Stimulated activated CD4-positive, alpha-beta T cell treated with anti-CD3 and anti-CD28 coated beads, Interleukin-2, amount 100 ng/mL, for 4 hours (primary cell): ENCODE measurements at regions not wholly inside any gene's neighbourhood (a gene's known extent, or its start where the extent isn't known, plus 50 kb on each side); places are given as distances from the start of the nearest gene placed in this dataset.

Experiments used
- DNase-seq: peaks from one replicate; pipeline ENCODE4 v3.0.0-alpha.2; 2020; ENCODE audit warnings: low read depth

GRCh38 chr3:59288951-59289350 is 239.1 kb upstream of the CFAP20DC start:
- no peak for DNase-seq

DNA sequence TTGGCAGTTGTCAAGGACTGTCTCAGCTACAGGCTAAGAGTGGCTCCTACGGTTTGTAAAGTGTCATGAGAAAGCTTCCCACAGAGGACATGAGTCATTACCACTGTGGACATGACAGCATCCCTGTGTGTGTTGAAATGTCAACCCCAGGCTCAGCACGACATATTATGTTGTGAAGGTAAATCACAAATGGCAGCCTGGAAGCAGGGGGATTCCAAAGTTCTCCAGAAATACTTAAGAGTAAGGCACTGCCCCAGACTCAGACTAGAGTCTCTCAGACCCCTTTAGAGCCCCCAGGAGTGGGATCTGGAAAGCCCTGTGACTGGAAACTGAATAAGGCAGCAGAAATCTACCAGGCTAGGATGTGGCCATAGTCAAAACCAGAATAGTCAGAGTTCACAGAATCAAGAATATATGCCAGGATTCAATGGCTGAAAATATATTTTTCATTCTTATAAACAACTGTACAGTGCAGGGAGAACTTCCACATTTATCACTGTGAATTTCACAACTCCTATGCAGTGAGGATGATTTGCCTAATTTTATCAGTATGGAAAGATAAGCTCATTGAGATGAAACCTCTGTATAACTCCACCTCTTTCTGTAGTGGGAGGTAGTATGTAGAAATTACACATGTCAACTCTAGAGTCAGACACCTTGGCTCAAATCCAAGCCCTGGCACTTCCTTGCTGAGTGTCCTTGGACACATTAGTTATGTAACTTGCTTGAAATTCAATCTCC is 237.1 kb upstream of the CFAP20DC start:
- no peak for DNase-seq

- no peak for DNase-seq
These were observed 235.7 kb upstream of the CFAP20DC start for GRCh38 chr3:59285560-59285959.

- no peak for DNase-seq
These were observed 235.1 kb upstream of the CFAP20DC start for GRCh38 chr3:59284926-59285325.

- no peak for DNase-seq
These were observed 230.3 kb upstream of the CFAP20DC start for GRCh38 chr3:59280113-59280512.

DNA sequence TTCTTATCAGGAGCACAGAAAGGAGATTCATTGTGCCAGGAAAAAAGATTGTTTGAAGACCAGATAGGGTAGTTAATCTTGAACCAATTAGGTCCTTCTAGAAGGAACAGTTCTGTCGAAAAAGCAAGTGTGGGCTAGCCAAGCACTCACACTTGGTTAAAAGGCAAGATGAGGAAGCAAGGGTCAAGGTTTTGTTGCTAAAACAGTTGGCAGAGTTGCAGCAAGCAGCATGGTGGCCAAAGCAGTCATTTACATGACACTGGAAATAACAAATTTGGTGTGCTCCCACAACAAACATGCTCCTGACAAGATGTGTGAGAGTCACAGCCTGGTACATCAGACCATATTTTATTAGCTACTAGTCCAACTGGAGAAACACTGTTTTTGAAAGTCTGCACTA is 228.0 kb upstream of the CFAP20DC start:
- no peak for DNase-seq

GRCh38 chr3:59277201-59277600 is 227.4 kb upstream of the CFAP20DC start:
- DNase-seq: no peak

GRCh38 chr3:59273976-59274375 is 224.2 kb upstream of the CFAP20DC start:
- DNase-seq: no peak

DNA sequence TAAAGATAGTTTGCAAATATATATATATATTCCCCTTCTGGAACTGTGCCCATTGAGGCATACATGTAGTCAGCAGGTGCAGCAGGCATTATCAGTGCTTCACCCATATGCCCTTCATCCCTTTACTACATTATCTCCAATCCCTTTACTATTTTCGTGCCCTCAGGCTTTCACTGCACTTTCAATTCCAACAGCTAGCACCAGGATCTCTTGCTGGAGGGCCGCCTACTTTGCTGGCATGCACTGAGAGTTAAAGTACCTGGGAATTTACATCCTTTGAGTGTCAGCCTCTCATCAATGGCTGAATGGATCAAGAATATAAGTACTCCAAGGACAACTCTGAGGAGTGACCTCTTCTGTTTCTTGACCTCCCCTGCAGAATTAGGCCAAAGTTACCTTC is 222.1 kb upstream of the CFAP20DC start:
- no peak for DNase-seq

DNA sequence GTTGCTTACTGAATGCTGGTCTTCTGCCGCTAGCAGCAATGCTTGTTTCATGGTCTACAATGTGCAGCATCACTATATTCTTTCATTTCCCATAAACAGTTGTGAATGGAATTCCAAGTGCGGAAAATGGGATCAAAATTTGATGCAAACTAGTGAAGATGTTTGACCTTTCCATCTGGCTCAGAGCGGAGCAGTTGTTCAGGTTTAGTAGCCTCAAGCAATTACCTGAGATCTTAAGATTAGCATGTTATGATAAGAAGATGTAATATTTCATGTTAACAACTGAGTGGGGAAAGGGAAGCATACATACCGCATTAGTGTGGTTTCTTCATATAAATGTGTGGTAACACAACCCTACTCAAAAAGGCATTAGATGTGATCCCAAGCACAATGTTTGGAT is 221.1 kb upstream of the CFAP20DC start:
- DNase-seq: no peak

GRCh38 chr3:59270209-59270608 is 220.4 kb upstream of the CFAP20DC start:
- no peak for DNase-seq

- no peak for DNase-seq
These were observed 218.3 kb upstream of the CFAP20DC start for GRCh38 chr3:59268170-59268569.

- no peak for DNase-seq
These were observed 217.2 kb upstream of the CFAP20DC start for GRCh38 chr3:59267021-59267420.

DNA sequence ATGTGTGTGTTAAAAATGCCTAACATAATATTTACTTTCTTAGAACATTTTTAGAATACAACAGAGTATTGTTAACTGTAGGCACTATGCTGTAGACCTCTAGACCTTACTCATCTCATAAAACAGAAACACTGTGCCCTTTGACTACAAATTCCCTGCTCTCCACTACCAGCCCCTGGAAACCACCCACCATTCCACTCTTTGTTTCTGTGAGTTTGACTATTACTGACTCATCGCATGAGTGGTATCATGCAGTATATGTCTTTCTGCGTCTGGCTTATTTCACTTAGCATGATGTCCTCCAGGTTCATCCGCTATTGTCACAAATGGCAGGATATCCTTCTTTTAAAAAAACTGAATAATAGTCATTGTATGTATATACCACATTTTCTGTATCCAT is 216.7 kb upstream of the CFAP20DC start:
- DNase-seq: no peak

DNA sequence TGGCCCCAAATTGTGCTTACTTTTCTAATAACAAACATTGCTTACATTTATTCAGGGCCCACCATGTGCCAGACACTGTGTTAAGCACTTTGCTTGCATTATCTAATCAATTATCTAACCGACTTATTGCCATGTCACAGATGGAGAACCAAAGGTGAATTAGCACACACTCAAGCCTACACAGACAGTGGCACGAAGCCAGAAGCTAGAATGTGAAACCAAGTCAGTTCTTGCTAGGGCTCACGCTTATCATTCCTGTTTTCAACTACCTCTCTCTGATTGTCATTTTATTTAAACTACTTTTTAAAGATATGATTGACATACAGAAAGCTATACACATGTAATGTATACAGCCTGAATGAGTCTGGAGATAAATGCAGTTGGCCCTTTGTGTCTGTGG is 215.7 kb upstream of the CFAP20DC start:
- DNase-seq: no peak

GRCh38 chr3:59264366-59264765 is 214.5 kb upstream of the CFAP20DC start:
- no peak for DNase-seq

- no peak for DNase-seq
These were observed 213.3 kb upstream of the CFAP20DC start for GRCh38 chr3:59263152-59263551.

- DNase-seq: no peak
These were observed 212.3 kb upstream of the CFAP20DC start for GRCh38 chr3:59262076-59262498.

GRCh38 chr3:59261009-59261408 is 211.2 kb upstream of the CFAP20DC start:
- DNase-seq: no peak

DNA sequence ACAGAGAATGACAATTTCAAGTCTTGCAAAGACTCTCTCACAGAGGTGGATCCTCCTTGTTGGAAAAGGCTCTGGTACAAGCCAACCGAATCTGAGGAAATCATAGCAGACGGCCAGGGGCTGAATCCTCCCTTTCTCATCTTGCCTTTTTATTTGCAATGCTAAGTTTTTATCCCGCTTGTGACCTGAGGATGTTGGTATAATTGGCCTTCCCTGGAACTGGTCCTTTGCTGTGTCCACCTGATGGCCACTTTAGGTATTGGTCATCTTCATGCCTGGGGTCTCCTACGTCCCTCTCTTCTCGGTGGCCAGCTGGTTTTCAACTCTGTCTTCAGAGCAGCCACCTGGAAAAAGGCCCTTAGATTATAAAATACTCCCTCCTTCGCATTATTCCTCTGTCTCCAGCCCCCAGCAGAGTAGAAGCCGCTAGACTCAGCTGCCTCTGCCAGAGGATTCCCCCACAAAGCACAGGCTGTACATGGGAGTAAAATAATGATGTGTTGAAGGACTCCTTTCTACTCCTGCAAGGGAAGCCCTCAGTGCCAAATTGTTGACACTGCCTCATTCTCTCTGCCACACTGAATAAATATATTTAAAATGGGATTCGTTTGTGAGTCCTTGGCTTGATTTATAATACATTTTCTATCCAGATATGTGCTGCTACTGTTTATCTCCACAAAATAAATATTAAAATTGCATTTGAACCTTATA is 208.9 kb upstream of the CFAP20DC start:
- no peak for DNase-seq

DNA sequence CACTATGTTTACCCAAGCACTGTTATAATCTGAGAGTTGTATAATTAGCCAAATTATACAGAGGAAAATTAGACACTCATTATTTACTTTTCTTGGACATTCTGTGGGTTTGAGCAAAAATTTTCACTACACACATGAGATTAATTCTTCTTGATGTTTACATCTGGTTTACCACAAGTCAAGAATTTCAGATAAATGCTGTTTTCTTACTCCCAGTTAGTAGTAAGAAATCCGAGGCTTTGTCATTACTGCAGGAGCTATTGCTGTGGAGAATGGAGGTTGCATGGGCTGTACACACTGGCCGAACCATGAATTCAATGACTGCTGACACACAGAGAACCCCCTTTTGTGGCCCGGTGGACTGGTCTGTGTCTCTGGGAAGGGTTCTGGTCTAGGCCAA is 207.7 kb upstream of the CFAP20DC start:
- DNase-seq: no peak

DNA sequence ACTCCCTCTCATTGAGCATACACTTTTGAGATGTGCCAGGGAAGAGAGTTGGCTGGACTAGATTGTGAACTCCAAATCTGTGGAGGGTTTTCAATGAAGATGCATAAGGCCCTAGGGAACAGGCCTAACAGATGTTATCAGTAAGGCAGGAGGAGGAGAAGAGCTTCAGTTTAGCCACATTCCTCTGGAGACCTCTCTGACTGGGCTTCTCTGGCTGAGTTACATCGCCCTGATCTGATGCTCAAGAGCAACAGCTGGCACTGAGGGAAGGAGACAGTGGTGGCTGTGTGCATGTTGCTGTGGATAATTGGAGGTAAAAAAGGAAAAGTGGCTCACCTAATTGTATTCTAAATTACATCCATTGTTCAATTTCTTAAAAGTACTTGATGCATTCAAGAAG is 206.4 kb upstream of the CFAP20DC start:
- no peak for DNase-seq

- no peak for DNase-seq
These were observed 205.2 kb upstream of the CFAP20DC start for GRCh38 chr3:59254976-59255375.

GRCh38 chr3:59254433-59254832 is 204.6 kb upstream of the CFAP20DC start:
- DNase-seq: no peak
